Left kidney (tissue), 1 donor: ENCODE measurements at regions not wholly inside any gene's neighbourhood (a gene's known extent, or its start where the extent isn't known, plus 50 kb on each side); places are given as distances from the start of the nearest gene placed in this dataset.
"Not testable (repeated sequence)": the region's sequence is repeated elsewhere in the genome, so short reads cannot be mapped to it uniquely, and the experiment has no call there.

Experiments used
- DNase-seq: peaks from one replicate; pipeline ENCODE4 v3.0.0-alpha.2; 2013

- no peak for DNase-seq
These were observed 483.0 kb upstream of the NDST4 start for GRCh38 chr4:115596265-115597001.

DNA sequence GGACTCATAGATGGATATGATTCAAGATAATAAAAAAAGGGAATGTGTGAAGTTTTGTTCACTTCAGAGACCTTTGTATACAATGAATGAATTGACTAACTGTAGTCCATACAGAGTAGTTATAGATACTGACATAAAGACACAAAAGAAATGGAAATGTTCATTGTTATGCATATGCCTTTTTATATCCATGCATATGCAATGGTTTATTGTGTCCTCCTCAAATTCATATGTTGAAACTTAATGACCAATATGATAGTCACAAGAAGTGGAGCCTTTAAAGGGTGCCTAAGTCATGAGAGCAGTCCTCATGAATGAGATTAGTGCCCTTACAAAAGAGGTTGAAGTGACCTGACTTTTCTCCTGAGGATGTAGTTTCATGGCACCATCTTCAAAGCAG is 467.5 kb upstream of the NDST4 start:
- DNase-seq, result no peak

DNA sequence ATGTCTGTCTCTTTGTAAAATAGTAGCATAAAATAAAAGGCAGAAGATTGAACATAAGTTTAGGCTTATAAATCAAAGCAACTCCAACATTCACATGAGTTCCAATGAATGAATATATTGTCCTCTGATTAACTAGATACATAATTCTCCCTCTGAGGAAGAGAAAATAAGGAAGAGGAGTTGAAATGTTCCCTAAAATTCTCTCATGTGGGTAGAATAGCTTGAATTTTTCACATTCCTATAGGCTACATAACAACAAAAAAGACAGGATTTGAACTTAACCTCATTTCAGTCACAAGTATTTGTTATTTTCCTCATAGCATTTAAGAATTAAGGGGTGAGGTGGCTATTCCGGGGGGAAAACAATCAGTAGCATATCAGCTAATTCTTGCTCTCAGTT is 462.4 kb upstream of the NDST4 start:
- no peak for DNase-seq

- no peak for DNase-seq
These were observed 449.1 kb upstream of the NDST4 start for GRCh38 chr4:115562506-115562905.

DNA sequence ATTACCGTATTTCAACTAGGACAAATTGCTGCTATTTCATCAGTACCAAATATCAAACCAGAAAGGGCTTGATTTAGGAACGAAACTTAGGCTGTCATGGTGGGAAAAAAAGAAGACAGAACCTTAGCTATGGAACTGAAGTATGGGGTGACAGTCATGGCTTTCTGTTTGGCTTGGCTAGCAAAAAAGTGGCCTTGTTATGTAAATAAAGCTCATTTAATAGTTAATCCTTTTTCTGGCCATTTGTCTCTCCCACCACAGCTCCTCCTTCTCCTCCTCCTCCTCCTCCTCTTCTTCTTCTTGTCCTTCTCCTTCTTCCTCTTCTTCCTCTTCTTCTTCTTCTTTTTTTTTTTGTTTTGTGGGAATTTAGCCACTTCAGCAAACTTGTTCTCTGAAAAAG is 434.7 kb upstream of the NDST4 start:
- no peak for DNase-seq

DNA sequence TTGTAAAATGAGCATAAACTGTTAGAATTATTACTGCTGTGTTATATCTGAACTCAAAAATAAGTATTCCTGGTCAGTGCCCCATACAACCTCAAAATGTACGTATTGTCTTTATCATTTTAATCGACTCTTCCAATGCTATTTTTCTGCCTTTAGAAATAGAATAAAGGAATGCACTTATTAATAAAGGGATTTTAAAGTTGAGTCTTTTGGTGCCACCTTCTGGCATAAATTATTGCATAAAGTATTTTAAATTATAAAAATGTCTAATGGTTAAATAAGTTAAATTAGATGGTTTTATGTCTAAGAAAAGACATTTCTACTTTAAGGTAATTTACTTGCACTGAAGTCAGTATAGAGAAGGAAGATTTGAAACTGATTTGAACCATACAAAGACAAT is 424.0 kb upstream of the NDST4 start:
- DNase-seq, result peak; percentile 3

DNA sequence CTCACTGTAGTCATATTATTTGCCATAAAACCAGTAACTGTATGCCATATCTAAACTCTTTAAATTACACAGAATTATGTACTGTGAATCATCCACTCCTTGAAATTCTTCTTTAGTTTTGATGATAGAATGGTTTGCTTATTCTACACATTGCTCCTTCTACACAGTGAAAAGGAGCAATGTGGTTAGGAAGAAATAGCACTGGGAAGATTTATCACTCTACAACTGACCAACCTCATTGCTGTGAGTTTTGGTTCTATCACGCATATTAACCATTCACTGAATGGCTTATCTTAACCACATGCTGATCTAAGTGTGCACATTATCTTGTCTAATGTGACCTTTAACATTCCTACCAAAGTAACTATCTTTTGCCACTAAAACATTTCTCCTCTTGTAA is 415.7 kb upstream of the NDST4 start:
- no peak for DNase-seq

DNA sequence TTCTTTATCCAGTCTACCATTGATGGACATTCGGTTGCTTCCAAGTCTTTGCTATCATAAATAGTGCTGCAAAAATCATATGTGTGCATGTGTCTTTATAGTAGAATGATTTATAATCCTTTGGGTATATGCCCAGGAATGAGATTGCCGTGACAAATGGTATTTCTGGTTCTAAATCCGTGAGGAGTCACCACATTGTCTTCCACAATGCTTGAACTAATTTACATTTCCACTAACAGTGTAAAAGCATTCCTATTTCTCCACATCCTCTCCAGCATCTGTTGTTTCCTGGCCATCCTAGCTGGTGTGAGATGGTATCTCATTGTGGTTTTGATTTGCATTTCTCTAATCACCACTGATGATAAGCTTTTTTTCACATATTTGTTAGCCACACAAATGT is 406.1 kb upstream of the NDST4 start:
- DNase-seq, result not testable (repeated sequence)

DNA sequence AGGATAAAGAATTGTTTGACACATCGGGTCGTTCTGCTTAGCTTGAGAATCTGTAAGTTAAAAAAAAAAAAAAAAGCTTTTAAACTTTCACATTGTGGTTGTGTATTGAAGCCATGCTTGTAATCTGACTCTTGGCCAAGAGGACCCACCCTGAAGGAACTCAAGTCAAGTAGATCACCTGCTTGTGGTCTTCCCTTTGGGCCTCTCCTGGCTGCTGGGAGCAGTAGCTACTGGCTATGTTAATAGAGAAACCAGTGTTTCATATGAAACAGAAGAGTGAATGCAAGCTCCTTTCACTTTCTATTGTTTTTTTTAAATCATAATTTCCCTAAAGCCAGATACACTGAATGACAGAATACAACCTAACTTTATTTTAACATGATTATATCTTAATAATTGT is 402.4 kb upstream of the NDST4 start:
- no peak for DNase-seq

DNA sequence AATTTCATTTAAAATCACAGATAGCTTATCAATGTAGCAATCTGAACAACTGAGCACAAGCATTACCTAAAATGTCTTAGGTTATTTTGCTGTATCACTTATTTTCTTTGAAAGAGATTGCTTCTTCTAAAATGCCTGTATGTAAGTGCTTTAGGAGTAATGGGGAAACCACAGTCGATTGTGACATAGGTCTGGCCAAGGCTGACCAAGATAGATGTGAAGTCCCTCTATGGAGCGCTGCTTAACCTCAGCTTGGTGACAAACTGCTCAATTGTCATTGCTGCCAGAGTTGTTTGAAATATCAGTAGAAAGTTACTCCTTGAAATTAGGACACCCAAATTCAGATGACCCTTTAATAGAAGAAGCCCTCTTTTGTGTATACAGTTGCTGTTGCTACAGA is 401.9 kb upstream of the NDST4 start:
- DNase-seq, result no peak

DNA sequence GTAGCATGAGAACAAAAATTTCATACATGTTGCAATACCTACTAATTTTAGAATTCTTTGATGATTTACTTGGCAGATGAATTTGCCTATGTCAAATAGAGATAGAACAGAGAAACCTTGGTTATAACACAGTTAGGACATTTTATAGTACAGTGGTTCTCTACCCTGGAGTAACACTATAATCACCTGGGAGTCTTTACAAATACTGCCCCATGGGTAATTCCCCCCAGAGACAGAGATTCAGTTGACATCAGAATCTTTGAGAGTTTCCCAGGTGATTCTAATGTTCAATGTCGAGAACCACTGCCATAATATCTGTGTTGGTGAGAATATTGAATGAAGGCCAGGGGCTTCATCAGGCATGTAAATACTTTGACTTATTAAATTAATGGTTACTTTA is 401.3 kb upstream of the NDST4 start:
- DNase-seq, result no peak

- no peak for DNase-seq
These were observed 391.9 kb upstream of the NDST4 start for GRCh38 chr4:115505326-115505725.

DNA sequence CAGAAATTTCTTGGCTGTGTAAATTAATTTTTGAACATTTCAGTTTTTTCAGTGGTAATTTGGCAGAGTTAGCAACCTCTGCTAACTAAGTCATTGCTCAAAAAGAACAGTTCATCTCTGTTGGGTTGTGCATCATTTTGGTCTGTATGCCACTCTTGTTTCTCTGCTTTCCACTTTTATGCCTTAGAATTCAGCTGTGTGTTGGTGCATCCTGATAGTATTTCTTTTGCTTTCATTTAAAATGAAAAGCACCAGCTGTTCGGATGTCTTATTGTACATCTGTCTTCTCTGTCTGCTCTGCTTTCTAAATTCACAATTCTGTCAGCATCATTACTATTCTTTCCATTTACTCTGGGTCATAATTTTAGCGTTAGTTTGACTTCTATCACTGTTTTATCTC is 388.2 kb upstream of the NDST4 start:
- no peak for DNase-seq

DNA sequence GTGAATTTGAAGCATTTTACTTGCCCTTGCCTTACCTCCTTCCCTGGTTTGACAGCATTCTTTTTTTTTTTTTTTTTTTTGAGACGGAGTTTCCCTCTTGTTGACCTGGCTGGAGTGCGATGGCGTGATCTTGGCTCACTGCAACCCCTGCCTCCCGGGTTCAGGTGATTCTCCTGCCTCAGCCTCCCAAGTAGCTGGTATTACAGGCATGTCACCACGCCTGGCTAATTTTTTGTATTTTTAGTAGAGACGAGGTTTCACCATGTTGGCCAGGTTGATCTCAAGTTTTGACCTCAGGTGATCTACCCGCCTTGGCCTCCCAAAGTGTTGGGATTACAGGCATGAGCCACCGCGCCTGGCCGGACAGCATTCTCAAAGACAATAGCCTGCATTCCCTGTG is 380.4 kb upstream of the NDST4 start:
- not testable (repeated sequence) for DNase-seq

GRCh38 chr4:115491686-115492085 is 378.3 kb upstream of the NDST4 start:
- DNase-seq, result no peak

- no peak for DNase-seq
These were observed 375.9 kb upstream of the NDST4 start for GRCh38 chr4:115489279-115489678.

DNA sequence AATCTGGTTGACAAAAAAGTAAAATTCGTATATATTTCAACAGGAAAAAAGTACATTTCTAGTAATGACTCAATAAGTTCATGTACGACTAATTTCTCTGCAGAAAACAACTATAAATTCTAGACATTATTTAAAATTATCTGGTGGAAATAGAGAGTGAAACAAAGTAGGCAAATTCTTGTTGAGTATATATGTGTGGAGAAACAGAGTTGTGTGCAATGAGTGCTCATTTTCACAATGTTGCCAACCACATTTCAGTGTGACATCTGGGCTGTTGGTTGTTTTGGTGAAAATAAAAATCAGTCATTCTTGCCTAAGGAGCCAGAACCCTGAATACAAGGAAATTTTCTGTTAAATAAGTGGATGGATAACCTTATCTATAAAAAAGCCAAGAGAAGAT is 372.0 kb upstream of the NDST4 start:
- DNase-seq, result no peak

- no peak for DNase-seq
These were observed 371.1 kb upstream of the NDST4 start for GRCh38 chr4:115484479-115484878.

- no peak for DNase-seq
These were observed 357.3 kb upstream of the NDST4 start for GRCh38 chr4:115470763-115471162.

GRCh38 chr4:115459301-115459700 is 345.9 kb upstream of the NDST4 start:
- not testable (repeated sequence) for DNase-seq

DNA sequence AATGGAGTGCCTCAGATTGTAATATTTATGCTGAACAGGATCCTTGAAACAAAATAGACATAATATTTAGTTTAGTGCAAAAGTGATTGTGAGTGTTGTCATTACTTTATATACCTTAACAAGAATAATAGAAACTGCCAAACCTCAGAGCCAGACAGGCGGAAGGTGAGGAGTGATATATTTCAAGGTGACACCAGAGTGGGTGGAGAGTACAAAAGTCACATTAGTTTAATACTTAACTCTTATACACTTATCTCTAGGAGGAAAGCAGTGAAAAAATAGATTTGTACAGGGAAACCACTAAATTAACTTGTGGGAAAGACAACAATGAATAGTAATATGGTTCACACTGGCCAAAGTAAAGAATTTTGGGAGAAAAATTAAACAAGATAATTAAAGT is 342.8 kb upstream of the NDST4 start:
- DNase-seq, result no peak

DNA sequence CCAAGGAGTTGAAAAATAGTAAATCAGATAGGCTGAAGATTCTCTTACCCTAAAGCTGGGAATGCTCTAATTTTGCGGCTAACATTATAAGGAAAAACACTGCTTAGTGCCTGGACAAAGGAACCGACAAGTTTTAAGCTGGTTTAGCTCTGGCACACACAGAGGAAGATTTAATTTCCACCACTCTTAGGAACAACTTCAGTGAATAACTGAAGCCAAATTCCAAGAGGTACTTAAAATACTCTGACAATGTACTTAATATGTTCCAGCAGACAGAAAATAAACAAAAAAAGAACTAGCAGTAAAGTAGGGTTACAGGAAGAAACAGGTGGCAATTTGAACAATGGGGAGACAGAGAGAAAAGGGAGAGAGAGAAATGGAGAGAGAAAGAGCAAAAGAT is 340.8 kb upstream of the NDST4 start:
- DNase-seq, result no peak

DNA sequence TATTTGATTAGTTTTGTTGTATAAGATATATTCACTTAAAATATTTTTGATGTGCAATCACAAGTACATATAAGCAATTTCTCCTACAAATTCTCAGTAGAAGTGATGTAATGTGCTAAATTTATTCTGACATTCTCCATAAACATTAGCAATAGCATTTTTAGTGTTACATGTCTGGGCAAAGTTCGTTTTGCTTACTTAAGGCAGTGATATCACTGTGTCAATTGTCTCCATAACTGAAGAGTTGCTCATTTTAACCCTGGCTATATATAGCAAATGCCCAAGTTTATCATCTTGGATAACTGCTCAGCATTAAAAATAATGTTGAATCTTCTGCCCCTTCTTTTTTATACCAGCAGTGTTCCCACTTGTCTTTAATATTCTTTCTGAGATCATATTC is 340.0 kb upstream of the NDST4 start:
- DNase-seq, result no peak

GRCh38 chr4:115452229-115452628 is 338.8 kb upstream of the NDST4 start:
- not testable (repeated sequence) for DNase-seq

DNA sequence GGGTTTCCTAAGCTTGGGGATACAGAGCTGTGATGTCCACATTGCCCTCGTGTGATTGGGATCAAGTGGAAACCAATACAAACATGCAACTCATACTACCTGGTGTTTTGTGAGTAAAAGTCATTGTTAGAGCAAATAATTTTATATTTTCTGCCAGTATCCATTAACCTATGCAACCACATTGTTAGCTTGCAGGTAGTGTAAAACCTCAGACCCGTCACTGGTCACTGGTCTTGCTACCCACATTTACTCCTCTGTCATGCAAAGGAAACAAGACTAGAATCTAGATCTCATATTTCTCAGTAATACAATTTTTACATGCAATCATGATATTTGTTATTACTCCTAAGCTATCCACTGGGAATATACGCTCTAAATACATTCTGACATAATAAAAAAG is 324.3 kb upstream of the NDST4 start:
- no peak for DNase-seq
